ENCODE measurements at regions not wholly inside any gene's neighbourhood (a gene's known extent, or its start where the extent isn't known, plus 50 kb on each side); places are given as distances from the start of the nearest gene placed in this dataset.

DNA sequence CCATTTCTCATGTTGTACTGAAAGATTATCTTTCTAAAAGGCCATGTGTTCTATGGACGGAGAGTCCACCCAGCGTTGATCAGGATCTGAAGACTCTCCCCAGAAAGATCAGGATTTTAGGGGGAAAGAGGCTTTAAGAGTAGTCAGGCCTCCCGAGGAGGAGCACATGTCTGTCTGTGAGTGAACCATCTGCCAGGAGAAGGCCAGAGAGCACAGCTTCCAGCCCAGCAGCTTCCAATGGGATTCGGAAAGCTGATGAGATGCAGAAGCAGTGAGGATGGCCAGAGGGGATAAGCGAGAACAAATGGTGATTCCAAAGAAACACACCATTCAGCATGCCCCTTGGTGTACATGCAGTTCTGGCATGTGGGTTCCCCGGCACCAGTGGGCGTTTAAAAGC, 88.5 kb upstream of the TCERG1L start:
- TF ChIP-seq, protein P1, sequence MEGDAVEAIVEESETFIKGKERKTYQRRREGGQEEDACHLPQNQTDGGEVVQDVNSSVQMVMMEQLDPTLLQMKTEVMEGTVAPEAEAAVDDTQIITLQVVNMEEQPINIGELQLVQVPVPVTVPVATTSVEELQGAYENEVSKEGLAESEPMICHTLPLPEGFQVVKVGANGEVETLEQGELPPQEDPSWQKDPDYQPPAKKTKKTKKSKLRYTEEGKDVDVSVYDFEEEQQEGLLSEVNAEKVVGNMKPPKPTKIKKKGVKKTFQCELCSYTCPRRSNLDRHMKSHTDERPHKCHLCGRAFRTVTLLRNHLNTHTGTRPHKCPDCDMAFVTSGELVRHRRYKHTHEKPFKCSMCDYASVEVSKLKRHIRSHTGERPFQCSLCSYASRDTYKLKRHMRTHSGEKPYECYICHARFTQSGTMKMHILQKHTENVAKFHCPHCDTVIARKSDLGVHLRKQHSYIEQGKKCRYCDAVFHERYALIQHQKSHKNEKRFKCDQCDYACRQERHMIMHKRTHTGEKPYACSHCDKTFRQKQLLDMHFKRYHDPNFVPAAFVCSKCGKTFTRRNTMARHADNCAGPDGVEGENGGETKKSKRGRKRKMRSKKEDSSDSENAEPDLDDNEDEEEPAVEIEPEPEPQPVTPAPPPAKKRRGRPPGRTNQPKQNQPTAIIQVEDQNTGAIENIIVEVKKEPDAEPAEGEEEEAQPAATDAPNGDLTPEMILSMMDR (IDR thresholded peaks at IDR 0.05): no peak
- TF ChIP-seq POLR2A (IDR thresholded peaks at IDR 0.05): no peak

Measured in thyroid gland (tissue), 4 donors.